HG03469 (cell line): ENCODE measurements at regions not wholly inside any gene's neighbourhood (a gene's known extent, or its start where the extent isn't known, plus 50 kb on each side); places are given as distances from the start of the nearest gene placed in this dataset.
"Not testable (repeated sequence)": the region's sequence is repeated elsewhere in the genome, so short reads cannot be mapped to it uniquely, and the experiment has no call there.

Experiments used
- ATAC-seq: cut with Tn5 transposase; IDR thresholded peaks from one replicate; pipeline ENCODE4 v1.9.1; 2021; ENCODE audit warnings: mild to moderate bottlenecking, moderate library complexity, moderate number of reproducible peaks; ENCODE audit not compliant: unreplicated experiment

DNA sequence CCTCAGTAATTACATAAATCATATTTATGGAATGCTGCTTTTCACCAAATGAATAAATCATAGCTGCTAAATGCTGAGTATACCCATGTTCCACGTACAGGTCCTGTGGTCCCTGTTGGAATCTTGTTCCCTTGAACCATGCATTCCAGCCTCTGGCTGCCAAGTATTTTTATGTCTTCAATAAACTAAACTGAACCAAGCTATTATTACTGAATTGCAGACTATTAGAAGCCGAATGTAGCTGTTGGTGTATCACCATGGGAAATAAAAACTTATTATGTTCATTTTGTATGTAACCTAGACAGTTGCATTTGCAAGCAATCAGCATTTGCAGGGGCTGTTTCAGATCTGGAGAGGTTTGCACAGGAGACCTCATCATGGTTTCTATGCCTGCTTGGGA lies 362.4 kb downstream of the ADCYAP1 start:
- no peak for ATAC-seq

- no peak for ATAC-seq
These were observed 365.4 kb downstream of the ADCYAP1 start for GRCh38 chr18:1270081-1270480.

GRCh38 chr18:1273469-1273868 lies 368.8 kb downstream of the ADCYAP1 start:
- ATAC-seq = no peak

DNA sequence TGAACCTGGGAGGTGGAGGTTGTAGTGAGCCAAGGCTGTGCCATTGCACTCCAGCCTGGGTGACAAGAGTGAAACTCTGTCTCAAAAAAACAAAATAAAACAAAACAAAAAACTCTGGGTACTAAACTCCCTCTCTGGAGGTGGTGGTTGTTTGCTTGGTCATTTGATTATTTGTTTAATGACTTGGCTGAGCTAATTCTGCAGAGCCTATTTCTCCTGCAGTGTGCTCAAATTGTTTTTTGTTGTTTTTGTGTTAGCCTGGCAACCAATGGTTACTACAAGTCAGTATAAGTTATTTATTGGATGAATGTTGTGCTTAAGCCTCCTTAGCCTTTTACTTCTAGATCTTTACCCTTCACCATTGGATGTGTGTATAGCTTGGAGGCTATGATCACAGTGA lies 387.5 kb downstream of the ADCYAP1 start:
- ATAC-seq = no peak

DNA sequence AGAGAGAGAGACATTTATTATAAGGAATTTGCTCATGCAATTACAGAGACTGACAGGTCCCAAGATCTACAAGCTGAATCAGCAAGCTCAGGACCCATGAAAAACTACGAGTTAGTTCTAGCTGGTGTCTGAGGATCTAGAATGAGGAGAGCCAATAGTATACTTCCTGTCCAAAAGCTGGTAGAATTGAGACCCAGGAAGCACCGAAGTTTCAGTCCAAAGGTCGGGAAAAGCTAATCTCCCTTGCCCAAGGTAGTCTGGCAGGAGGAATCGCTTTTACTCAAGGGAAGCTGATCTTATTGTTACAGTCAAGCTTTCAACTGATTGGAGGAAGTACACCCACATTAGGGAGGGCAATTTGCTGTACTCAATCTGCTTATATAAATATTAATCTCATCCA lies 389.6 kb downstream of the ADCYAP1 start:
- no peak for ATAC-seq

DNA sequence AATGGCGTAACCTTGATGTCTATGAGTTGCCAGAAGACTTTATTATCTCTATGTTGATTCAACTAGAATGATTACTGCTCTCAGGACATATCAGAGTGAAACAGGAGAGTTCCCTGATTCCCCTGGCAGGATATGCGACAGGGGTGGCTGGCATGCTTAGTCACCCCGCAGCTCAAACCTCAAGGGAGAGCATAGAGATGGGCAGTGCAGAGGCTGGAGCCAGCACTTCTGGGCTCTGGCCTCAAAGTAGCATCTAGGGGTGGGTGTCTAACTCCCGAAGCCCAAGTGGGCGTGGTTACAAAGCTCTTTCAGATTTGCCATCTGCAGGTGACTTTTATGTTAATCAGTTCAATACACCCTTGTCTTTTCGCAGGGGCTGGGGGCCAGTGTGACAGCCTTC lies 391.6 kb downstream of the ADCYAP1 start:
- ATAC-seq = no peak

- no peak for ATAC-seq
These were observed 398.2 kb downstream of the ADCYAP1 start for GRCh38 chr18:1302861-1303260.

- no peak for ATAC-seq
These were observed 399.8 kb downstream of the ADCYAP1 start for GRCh38 chr18:1304392-1304992.

DNA sequence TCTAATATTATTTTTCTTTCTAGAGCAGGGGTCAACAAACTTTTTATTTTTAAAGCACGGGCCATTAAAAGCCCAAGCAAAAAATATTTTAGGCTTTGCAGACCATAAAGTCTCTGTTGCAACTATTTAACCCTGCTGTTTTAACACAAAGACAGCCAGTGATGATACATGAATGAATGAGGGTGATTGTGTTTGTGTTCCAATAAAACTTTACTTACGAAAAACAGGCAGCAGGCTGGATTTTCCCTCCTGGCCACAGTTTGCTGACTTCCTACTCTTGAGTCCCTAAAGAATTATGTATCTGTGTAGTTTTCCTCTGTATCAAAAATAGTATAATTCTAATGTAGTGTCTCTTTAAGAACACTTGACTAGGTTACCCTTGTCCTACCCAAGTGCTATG lies 402.0 kb downstream of the ADCYAP1 start:
- ATAC-seq = no peak

DNA sequence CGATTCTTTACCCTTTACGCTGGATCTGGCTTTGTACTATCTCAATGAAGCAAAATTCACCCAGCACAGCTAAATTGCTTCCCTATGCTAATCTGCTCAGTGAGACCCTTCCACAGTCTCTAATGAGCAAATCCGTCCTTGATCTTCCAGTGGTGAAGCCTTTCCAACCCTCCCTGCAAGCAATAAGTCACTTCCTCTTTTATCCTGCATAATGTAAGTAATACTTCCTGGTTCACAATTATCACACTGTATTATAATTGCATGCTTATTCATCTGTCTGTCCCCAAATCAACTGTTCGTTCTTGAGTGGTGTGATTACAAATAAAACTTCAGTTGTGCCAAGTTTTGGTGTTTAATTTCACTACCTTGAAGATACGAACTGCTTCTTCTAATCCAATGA lies 404.0 kb downstream of the ADCYAP1 start:
- ATAC-seq = no peak

GRCh38 chr18:1311376-1311775 lies 406.7 kb downstream of the ADCYAP1 start:
- ATAC-seq = no peak

- not testable (repeated sequence) for ATAC-seq
These were observed 430.7 kb downstream of the ADCYAP1 start for GRCh38 chr18:1335345-1335744.

- no peak for ATAC-seq
These were observed 446.3 kb downstream of the ADCYAP1 start for GRCh38 chr18:1350931-1351450.

DNA sequence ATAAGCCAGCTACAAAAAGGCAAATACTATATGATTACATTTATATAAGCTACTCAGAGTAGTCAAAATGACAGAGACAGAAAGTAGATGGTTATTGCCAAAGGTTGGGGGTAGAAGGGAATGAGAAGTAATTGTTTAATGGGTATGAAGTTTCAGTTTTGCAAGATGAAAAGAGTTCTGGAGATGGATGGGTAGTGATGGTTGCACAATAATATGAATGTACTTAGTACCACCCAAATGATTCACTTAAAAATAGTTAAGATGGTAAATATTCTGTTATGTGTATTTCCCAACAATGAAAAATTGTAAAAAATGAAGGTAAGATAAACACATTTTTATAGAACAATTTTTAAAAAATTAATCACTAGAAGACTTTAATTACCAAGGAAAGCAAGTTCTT lies 448.4 kb downstream of the ADCYAP1 start:
- ATAC-seq = no peak

DNA sequence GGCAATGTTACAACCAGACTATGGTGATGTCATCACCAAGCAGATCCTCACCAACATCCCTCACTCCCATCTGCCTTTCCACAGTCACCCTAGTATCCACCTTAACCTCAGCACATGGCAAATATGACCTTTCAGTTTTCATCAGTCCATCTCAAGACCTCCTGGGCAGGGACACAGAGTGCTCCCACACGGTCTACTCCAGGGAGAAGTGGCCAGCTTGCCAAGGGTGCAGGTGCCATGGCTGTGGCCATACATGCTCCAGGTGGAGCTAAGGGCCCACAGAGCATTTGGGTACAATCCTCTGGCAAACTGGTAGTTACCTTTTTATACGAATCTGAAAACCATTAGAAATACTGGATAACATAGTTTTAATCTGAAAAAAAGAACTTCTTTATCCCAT lies 453.1 kb downstream of the ADCYAP1 start:
- no peak for ATAC-seq

GRCh38 chr18:1361936-1362335 lies 457.3 kb downstream of the ADCYAP1 start:
- ATAC-seq = no peak

DNA sequence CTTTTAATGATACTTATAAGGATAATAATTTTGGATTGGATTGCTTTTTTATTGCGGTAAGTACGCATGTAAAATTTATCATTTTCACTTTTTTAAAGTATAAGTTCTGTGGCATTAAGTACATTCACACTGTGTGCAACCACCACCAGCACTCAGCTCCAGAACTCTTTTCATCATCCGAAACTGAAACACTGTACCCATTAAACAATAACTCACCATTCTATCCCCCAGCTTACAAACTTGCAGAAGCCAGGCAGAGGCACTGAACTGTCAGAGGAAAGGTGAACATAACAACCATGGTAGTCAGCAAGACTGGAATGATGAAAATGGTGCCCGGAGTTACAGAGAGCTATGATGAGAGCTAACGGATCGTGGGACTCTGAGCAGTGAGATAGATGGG lies 465.9 kb downstream of the ADCYAP1 start:
- ATAC-seq = no peak

DNA sequence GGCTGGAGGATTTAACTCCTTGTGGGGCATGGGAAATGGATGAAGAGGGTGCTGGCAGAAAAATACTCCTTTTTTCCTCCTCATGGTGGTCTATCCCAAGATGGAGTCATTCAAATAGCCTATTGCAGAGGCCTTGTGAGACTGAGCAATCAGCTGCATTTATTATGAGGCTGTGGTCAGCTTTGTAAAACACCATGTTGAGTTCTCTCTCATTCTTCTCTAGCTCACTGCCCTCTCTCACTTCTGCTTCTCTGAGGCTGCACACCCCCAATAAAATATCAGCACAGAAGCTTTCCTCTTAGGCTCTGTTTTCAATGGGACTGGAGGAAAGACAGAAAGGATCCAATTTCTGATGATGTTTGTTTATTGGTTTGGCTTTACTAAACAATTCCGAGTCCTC lies 467.1 kb downstream of the ADCYAP1 start:
- ATAC-seq = no peak

- ATAC-seq = no peak
These were observed 478.8 kb downstream of the ADCYAP1 start for GRCh38 chr18:1383465-1383864.

DNA sequence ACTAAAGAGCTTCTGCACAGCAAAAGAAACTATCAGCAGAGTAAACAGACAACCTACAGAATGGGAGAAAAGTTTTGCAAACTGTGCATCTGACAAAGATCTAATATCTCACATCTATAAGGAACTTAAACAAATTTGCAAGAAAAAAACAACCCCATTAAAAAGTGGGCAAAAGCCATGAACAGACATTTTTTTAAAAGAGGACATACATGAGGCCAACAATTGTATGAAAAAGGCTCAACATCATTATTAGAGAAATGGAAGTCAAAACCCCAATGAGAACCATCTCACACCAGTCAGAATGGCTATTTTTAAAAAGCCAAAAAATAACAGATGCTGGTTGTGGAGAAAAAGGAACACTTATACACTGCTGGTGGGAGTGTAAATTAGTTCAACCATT lies 483.8 kb downstream of the ADCYAP1 start:
- not testable (repeated sequence) for ATAC-seq

DNA sequence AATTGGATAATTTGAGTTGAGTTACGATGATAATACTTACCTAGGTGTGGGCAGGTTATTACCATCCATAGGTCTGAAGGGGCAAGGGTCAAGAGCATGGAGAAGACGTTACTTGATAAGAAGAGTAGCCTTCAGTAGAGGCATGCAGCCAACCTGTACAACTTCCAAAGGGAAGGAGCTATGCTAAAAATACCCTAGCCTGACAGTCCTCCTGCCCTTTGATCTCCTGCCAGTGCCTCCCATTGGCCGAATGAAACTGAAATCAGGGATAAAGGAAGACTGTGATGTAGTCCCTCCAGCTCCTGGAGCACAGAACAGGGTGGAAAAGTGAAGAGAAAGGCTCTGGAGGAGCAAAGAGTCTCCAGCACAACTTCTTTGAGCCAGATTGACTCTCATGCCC lies 487.4 kb downstream of the ADCYAP1 start:
- ATAC-seq = no peak

- ATAC-seq = no peak
These were observed 488.4 kb downstream of the ADCYAP1 start for GRCh38 chr18:1392865-1393734.
